ENCODE measurements at regions not wholly inside any gene's neighbourhood (a gene's known extent, or its start where the extent isn't known, plus 50 kb on each side); places are given as distances from the start of the nearest gene placed in this dataset.

DNA sequence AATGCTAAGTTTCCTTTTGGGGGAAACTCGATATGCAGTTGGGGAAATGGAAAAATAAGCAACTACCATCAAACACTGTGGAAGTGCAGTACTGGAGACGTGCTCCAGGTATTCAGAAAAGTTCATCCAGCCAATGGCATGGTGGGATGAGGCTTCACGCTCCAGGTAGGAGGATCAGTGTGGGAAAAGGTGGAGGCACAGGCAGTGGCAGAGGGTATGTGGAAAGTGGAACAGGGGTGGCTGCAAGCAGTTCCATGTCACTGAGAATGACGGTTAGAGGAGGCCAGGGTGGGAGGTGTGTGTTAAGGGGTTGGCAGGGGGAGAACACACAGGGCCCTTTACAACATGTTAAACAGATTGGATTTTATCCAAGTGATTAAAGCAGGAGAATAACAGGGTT, 105.1 kb upstream of the NCAM1 start:
- ChIA-PET CTCF (no interaction called here), POLR2A (no interaction called here)
- peaks cover 8% of the 10 kb centered on the region for H3K9me3 Mint-ChIP-seq

DNA sequence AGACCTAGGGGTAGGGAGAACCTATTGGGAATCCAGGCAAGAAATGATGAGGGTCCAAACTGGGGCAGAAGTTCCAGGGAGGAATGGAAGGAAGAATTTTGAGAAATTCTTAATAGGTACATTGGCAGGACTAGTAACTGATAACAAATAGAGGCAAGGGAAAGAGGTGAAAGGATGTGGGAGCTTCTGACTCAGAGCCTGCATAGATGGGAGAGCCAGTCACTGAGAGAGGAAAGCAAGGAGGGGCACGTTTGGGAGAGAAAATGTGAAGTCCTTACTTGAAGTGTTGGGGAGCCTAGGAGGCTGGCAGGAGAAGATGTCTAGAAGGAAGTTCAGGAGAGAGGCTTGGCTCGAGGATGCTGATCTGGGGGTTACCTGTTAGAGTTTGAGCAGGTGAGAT, 104.6 kb upstream of the NCAM1 start:
- Mint-ChIP-seq H3K27ac (no peak overlapping the region), H3K36me3 (ENCODE audit: low read depth) (no peaks in the 10 kb centered on the region), H3K27me3 (peaks cover 4% of the 10 kb centered on the region), H3K4me1 (ENCODE audit: low read depth) (no peaks in the 10 kb centered on the region), H3K4me3 (no peak overlapping the region), H3K9me3 (peaks cover 8% of the 10 kb centered on the region)
- TF ChIP-seq, protein P1, sequence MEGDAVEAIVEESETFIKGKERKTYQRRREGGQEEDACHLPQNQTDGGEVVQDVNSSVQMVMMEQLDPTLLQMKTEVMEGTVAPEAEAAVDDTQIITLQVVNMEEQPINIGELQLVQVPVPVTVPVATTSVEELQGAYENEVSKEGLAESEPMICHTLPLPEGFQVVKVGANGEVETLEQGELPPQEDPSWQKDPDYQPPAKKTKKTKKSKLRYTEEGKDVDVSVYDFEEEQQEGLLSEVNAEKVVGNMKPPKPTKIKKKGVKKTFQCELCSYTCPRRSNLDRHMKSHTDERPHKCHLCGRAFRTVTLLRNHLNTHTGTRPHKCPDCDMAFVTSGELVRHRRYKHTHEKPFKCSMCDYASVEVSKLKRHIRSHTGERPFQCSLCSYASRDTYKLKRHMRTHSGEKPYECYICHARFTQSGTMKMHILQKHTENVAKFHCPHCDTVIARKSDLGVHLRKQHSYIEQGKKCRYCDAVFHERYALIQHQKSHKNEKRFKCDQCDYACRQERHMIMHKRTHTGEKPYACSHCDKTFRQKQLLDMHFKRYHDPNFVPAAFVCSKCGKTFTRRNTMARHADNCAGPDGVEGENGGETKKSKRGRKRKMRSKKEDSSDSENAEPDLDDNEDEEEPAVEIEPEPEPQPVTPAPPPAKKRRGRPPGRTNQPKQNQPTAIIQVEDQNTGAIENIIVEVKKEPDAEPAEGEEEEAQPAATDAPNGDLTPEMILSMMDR (IDR thresholded peaks at IDR 0.05) = no peak
- POLR2A ChIA-PET = no interaction called here
- CTCF ChIA-PET = no interaction called here
- intact Hi-C loops (cut with micrococcal nuclease) = no loop called here
- DNase-seq (no peak), ATAC-seq (no peak)

More for the DNA sequence above, 105.1 kb upstream of the NCAM1 start:
- Mint-ChIP-seq H3K27ac (no peak overlapping the region), H3K27me3 (peaks cover 4% of the 10 kb centered on the region), H3K4me1 (ENCODE audit: low read depth) (no peaks in the 10 kb centered on the region), H3K4me3 (no peak overlapping the region), H3K36me3 (ENCODE audit: low read depth) (no peaks in the 10 kb centered on the region)
- ATAC-seq (no peak), DNase-seq (no peak)
- TF ChIP-seq, protein P1 (IDR thresholded peaks at IDR 0.05) = no peak
- intact Hi-C loops (cut with micrococcal nuclease) = no loop called here

DNA sequence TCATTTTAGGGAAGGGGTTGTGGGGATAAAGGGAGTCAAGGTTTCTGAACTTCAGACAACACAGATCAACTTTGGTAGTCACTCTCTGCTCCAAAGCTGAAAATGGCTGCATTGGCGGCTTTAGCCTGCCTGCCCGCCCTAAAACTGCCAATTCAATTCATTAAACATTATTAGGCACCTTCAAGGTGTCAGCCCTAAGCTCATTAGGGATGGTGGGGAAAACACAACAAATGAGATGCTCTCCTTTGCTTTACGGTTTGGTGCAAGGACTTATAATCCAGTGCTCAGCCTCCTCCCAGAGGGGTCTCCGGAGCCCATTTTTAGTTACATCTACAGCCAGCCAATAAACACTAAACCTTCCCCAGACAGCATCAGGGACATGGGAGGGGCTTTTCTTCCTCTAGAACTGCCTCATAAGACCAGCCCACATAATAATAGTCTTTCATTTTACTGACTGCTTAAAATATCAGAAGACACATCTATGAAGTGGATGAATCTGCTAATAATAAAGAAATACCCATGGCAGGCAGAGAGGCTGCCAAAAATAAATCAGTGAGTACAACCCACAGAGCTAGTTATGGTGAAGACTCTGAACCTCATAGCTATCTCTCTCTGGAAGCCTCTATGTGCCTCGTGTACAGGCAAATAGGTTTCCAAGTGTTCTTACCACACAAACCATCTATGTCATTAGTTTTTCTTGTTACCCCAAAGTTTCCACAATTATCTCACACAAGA, 102.8 kb upstream of the NCAM1 start:
- H3K36me3 Mint-ChIP-seq (ENCODE audit: low read depth) = no peaks in the 10 kb centered on the region
- peaks cover 8% of the 10 kb centered on the region for H3K9me3 Mint-ChIP-seq
- H3K27me3 Mint-ChIP-seq = no peaks in the 10 kb centered on the region
- intact Hi-C loops (cut with micrococcal nuclease) = no loop called here
- H3K4me1 Mint-ChIP-seq (ENCODE audit: low read depth) = no peaks in the 10 kb centered on the region
- ChIA-PET POLR2A (interaction anchor here (0.6 kb wide), 1 partner anchor 1615 kb away, joined by 3 read pairs; no protein-coding TSS in a partner anchor), CTCF (no interaction called here)
- no peak overlapping the region for H3K4me3 Mint-ChIP-seq
- ATAC-seq (no peak), DNase-seq (no peak)
- H3K27ac Mint-ChIP-seq = no peak overlapping the region
- TF ChIP-seq, protein P1 (IDR thresholded peaks at IDR 0.05) = no peak

GRCh38 chr11:112859787-112860186, 101.4 kb upstream of the NCAM1 start:
- Mint-ChIP-seq H3K4me3 (no peak overlapping the region), H3K4me1 (ENCODE audit: low read depth) (no peaks in the 10 kb centered on the region), H3K27ac (no peak overlapping the region), H3K27me3 (no peaks in the 10 kb centered on the region), H3K9me3 (peaks cover 8% of the 10 kb centered on the region), H3K36me3 (ENCODE audit: low read depth) (no peaks in the 10 kb centered on the region)
- DNase-seq (no peak), ATAC-seq (no peak)
- ChIA-PET CTCF (no interaction called here), POLR2A (no interaction called here)
- intact Hi-C loops (cut with micrococcal nuclease) = no loop called here
- TF ChIP-seq, protein P1 (IDR thresholded peaks at IDR 0.05) = no peak

- peaks cover 8% of the 10 kb centered on the region for H3K9me3 Mint-ChIP-seq
- TF ChIP-seq, protein P1 (IDR thresholded peaks at IDR 0.05) = no peak
Observed at GRCh38 chr11:112861356-112861755, 99.9 kb upstream of the NCAM1 start.

More at GRCh38 chr11:112861356-112861755, 99.9 kb upstream of the NCAM1 start:
- ChIA-PET POLR2A (no interaction called here), CTCF (no interaction called here)
- no peaks in the 10 kb centered on the region for H3K27me3 Mint-ChIP-seq
- DNase-seq (no peak), ATAC-seq (no peak)
- H3K4me3 Mint-ChIP-seq = no peak overlapping the region
- H3K36me3 Mint-ChIP-seq (ENCODE audit: low read depth) = no peaks in the 10 kb centered on the region
- no peak overlapping the region for H3K27ac Mint-ChIP-seq
- intact Hi-C loops (cut with micrococcal nuclease) = no loop called here
- H3K4me1 Mint-ChIP-seq (ENCODE audit: low read depth) = no peaks in the 10 kb centered on the region

Measured in activated CD8-positive, alpha-beta T cell treated with anti-CD3 and anti-CD28 coated beads for 36 hours (primary cell).